ENCODE measurements at regions not wholly inside any gene's neighbourhood (a gene's known extent, or its start where the extent isn't known, plus 50 kb on each side); places are given as distances from the start of the nearest gene placed in this dataset.

- no peak for ATAC-seq (ENCODE audit: low FRiP score in 2 of 2)
- H3K36me3 ChIP-seq, result no peaks in the 10 kb centered on the region
- no peak overlapping the region for H3K27ac ChIP-seq
- H3K9me3 ChIP-seq, result no peaks in the 10 kb centered on the region
- H3K27me3 ChIP-seq, result no peaks in the 10 kb centered on the region
- no peak overlapping the region for H3K4me3 ChIP-seq
- no peak for DNase-seq
- WGBS, 2 donors, result 89 to 90% methylated on average over 3 of the region's 3 CpGs
- H3K4me1 ChIP-seq, result no peaks in the 10 kb centered on the region
- TF ChIP-seq EP300 (IDR thresholded peaks at IDR 0.05) (no peak), CTCF (IDR thresholded peaks at IDR 0.05) (no peak), POLR2A (IDR thresholded peaks at IDR 0.05) (no peak), POLR2AphosphoS5 (IDR thresholded peaks at IDR 0.05) (no peak)
These were observed 92.7 kb upstream of the AMN1 start for GRCh38 chr12:31821484-31821883.

GRCh38 chr12:31820832-31821231, 92.0 kb upstream of the AMN1 start:
- Histone ChIP-seq H3K4me1 (no peaks in the 10 kb centered on the region), H3K9me3 (no peaks in the 10 kb centered on the region), H3K27ac (no peak overlapping the region), H3K4me3 (no peak overlapping the region), H3K27me3 (no peaks in the 10 kb centered on the region), H3K36me3 (no peaks in the 10 kb centered on the region)
- TF ChIP-seq POLR2AphosphoS5 (IDR thresholded peaks at IDR 0.05) (no peak), EP300 (IDR thresholded peaks at IDR 0.05) (no peak), POLR2A (IDR thresholded peaks at IDR 0.05) (no peak), CTCF (IDR thresholded peaks at IDR 0.05) (no peak)
- 86 to 87% methylated on average over 7 of the region's 7 CpGs for WGBS, 2 donors
- ATAC-seq (ENCODE audit: low FRiP score in 2 of 2) (no peak), DNase-seq (no peak)

- no peak for DNase-seq
These were observed 90.6 kb upstream of the AMN1 start for GRCh38 chr12:31819427-31819826.

GRCh38 chr12:31818623-31819268, 89.9 kb upstream of the AMN1 start:
- TF ChIP-seq CTCF (IDR thresholded peaks at IDR 0.05) (no peak), EP300 (IDR thresholded peaks at IDR 0.05) (no peak), POLR2A (IDR thresholded peaks at IDR 0.05) (no peak), POLR2AphosphoS5 (IDR thresholded peaks at IDR 0.05) (no peak)

More at GRCh38 chr12:31819427-31819826, 90.6 kb upstream of the AMN1 start:
- ATAC-seq (ENCODE audit: low FRiP score in 2 of 2), result no peak
- Histone ChIP-seq H3K9me3 (no peaks in the 10 kb centered on the region), H3K27me3 (no peaks in the 10 kb centered on the region), H3K4me3 (no peak overlapping the region), H3K36me3 (no peaks in the 10 kb centered on the region), H3K27ac (no peak overlapping the region), H3K4me1 (no peaks in the 10 kb centered on the region)
- 71 to 74% methylated on average over 2 of the region's 2 CpGs for WGBS, 2 donors
- no peak for TF ChIP-seq POLR2AphosphoS5 (IDR thresholded peaks at IDR 0.05)
- no peak for TF ChIP-seq EP300 (IDR thresholded peaks at IDR 0.05)

GRCh38 chr12:31817120-31817519, 88.3 kb upstream of the AMN1 start:
- TF ChIP-seq POLR2AphosphoS5 (IDR thresholded peaks at IDR 0.05), result no peak
- no peak for TF ChIP-seq POLR2A (IDR thresholded peaks at IDR 0.05)
- no peak for ATAC-seq (ENCODE audit: low FRiP score in 2 of 2)
- DNase-seq, result no peak
- Histone ChIP-seq H3K36me3 (no peaks in the 10 kb centered on the region), H3K27me3 (no peaks in the 10 kb centered on the region), H3K9me3 (no peaks in the 10 kb centered on the region), H3K27ac (no peak overlapping the region), H3K4me3 (no peak overlapping the region), H3K4me1 (no peaks in the 10 kb centered on the region)
- 65 to 73% methylated on average over 5 of the region's 5 CpGs for WGBS, 2 donors

More at GRCh38 chr12:31818623-31819268, 89.9 kb upstream of the AMN1 start:
- Histone ChIP-seq H3K27me3 (no peaks in the 10 kb centered on the region), H3K27ac (no peak overlapping the region), H3K4me1 (no peaks in the 10 kb centered on the region), H3K36me3 (no peaks in the 10 kb centered on the region), H3K4me3 (no peak overlapping the region), H3K9me3 (no peaks in the 10 kb centered on the region)
- 68 to 69% methylated on average over 2 of the region's 2 CpGs for WGBS, 2 donors
- DNase-seq (no peak), ATAC-seq (ENCODE audit: low FRiP score in 2 of 2) (no peak)

GRCh38 chr12:31815096-31815495, 86.3 kb upstream of the AMN1 start:
- no peak for ATAC-seq (ENCODE audit: low FRiP score in 2 of 2)
- TF ChIP-seq POLR2AphosphoS5 (IDR thresholded peaks at IDR 0.05) (no peak), POLR2A (IDR thresholded peaks at IDR 0.05) (no peak), CTCF (IDR thresholded peaks at IDR 0.05) (no peak), EP300 (IDR thresholded peaks at IDR 0.05) (no peak)
- Histone ChIP-seq H3K27ac (no peak overlapping the region), H3K4me1 (no peaks in the 10 kb centered on the region), H3K9me3 (no peaks in the 10 kb centered on the region), H3K36me3 (no peaks in the 10 kb centered on the region), H3K4me3 (no peak overlapping the region), H3K27me3 (no peaks in the 10 kb centered on the region)
- DNase-seq, result no peak
- 52 to 65% methylated on average over 1 of the region's 1 CpG for WGBS, 2 donors

Measured in upper lobe of left lung (tissue), 6 donors.